WI38 (cell line): ENCODE measurements at regions not wholly inside any gene's neighbourhood (a gene's known extent, or its start where the extent isn't known, plus 50 kb on each side); places are given as distances from the start of the nearest gene placed in this dataset.

Source experiments
- H3K4me3 ChIP-seq: 2 replicates; pipeline ENCODE4 v1.5.1; 2011; ENCODE audit warnings: low read depth, mild to moderate bottlenecking, control low read depth, low read length
- CTCF ChIP-seq: IDR thresholded peaks from 2 replicates; pipeline ENCODE4 v1.5.1; 2012; ENCODE audit warnings: low read depth, mild to moderate bottlenecking, control low read depth, low read length

DNA sequence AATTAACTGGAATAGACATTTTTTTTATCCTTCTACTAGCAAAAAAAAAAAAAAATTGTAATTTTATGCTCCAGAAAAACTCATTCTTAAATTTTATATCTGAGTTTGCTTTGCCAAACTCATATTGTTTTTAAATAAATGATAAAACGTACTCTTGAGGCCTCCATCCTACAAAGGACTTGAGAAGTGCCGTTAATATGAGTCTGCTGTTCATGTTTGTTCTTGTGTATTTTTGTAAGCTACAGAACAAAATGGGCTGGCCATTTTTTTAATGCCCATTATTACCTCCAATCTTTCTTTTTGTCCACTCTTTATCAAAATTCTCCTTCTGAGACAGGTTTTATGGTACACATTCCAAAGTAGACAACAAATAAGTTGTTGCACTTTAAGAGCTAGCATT, 643.5 kb upstream of the SOX9 start:
- H3K4me3 ChIP-seq = no peak overlapping the region

DNA sequence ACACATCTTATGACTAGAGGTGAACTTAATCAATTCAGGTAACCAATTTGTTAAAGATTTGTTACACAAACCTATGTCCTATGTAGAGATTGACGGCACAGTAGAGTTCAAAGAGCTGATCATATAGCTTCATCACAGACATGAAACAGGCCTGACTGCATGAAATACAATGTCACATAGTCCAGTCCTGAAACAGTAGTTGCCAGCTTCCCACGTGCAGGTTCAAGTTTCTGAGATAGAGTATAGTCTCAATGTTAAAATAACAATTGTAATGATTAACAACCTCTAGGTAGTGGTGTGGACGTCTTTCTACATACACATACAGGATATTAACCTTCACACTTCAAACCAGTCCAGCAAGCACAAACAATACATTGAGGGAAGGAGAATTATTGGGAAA, 640.7 kb upstream of the SOX9 start:
- no peak overlapping the region for H3K4me3 ChIP-seq
- TF ChIP-seq CTCF = no peak

More for the DNA sequence above, 643.5 kb upstream of the SOX9 start:
- TF ChIP-seq CTCF = no peak

GRCh38 chr17:71482625-71483024, 638.2 kb upstream of the SOX9 start:
- H3K4me3 ChIP-seq = no peak overlapping the region
- no peak for TF ChIP-seq CTCF

- TF ChIP-seq CTCF = no peak
- H3K4me3 ChIP-seq = no peak overlapping the region
These were observed 636.3 kb upstream of the SOX9 start for GRCh38 chr17:71484546-71484945.

- TF ChIP-seq CTCF = no peak
- no peak overlapping the region for H3K4me3 ChIP-seq
These were observed 635.4 kb upstream of the SOX9 start for GRCh38 chr17:71485426-71485825.

GRCh38 chr17:71486261-71486660, 634.6 kb upstream of the SOX9 start:
- H3K4me3 ChIP-seq = no peak overlapping the region
- no peak for TF ChIP-seq CTCF

- TF ChIP-seq CTCF = no peak
These were observed 632.0 kb upstream of the SOX9 start for GRCh38 chr17:71488851-71489250.

More at GRCh38 chr17:71488851-71489250, 632.0 kb upstream of the SOX9 start:
- H3K4me3 ChIP-seq = no peak overlapping the region
